CD4-positive, alpha-beta T cell treated with Interleukin-10 for 1 hour (primary cell): ENCODE measurements at regions not wholly inside any gene's neighbourhood (a gene's known extent, or its start where the extent isn't known, plus 50 kb on each side); places are given as distances from the start of the nearest gene placed in this dataset.

Experiments
- DNase-seq: peaks from one replicate; pipeline ENCODE4 v3.0.0-alpha.2; 2020

GRCh38 chr6:167049275-167049674 lies 50.1 kb downstream of the CEP43 start:
- DNase-seq: no peak

GRCh38 chr6:167050903-167051302 lies 51.7 kb downstream of the CEP43 start:
- DNase-seq: no peak

GRCh38 chr6:167053895-167054530 lies 54.8 kb downstream of the CEP43 start:
- peak; percentile 27 for DNase-seq

- no peak for DNase-seq
Observed at GRCh38 chr6:167054987-167055386, 55.8 kb downstream of the CEP43 start.

- DNase-seq: peak; percentile 62
Observed at GRCh38 chr6:167056370-167056769, 57.2 kb downstream of the CEP43 start.

GRCh38 chr6:167058261-167058660 lies 59.1 kb downstream of the CEP43 start:
- no peak for DNase-seq
